GM12875 (cell line): ENCODE measurements at regions not wholly inside any gene's neighbourhood (a gene's known extent, or its start where the extent isn't known, plus 50 kb on each side); places are given as distances from the start of the nearest gene placed in this dataset.

ENCODE experiments used
- H3K4me3 ChIP-seq: one replicate; pipeline ENCODE4 v1.5.1; 2011; ENCODE audit warnings: low read depth, low read length, control low read depth
- TF ChIP-seq, protein P1 (sequence below): IDR thresholded peaks from 2 replicates; pipeline ENCODE4 v1.5.1; 2011; ENCODE audit warnings: low read depth, mild to moderate bottlenecking, control low read depth, inconsistent platforms, low read length, moderate library complexity, borderline replicate concordance; ENCODE audit not compliant: insufficient read depth

DNA sequence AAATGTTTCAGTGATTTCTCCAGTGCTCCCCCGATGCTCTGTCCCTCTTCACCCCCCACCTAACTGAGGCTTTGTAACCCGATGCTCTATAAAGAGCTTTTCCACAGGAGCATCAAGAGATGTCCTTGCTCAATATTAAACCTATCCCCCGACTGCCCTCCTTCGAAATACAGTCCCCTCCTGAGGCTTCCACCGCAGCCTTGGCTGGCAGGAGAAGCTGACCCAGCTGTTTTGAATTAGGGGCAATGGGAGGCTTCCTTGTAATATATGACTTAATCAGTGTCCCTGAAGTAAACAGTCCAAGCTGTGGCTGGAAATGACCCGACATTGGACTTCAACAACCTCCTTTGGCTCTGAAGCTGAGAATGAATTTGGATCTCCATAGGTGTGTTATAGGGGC lies 62.4 kb downstream of the TMEM30B start:
- TF ChIP-seq, protein P1, sequence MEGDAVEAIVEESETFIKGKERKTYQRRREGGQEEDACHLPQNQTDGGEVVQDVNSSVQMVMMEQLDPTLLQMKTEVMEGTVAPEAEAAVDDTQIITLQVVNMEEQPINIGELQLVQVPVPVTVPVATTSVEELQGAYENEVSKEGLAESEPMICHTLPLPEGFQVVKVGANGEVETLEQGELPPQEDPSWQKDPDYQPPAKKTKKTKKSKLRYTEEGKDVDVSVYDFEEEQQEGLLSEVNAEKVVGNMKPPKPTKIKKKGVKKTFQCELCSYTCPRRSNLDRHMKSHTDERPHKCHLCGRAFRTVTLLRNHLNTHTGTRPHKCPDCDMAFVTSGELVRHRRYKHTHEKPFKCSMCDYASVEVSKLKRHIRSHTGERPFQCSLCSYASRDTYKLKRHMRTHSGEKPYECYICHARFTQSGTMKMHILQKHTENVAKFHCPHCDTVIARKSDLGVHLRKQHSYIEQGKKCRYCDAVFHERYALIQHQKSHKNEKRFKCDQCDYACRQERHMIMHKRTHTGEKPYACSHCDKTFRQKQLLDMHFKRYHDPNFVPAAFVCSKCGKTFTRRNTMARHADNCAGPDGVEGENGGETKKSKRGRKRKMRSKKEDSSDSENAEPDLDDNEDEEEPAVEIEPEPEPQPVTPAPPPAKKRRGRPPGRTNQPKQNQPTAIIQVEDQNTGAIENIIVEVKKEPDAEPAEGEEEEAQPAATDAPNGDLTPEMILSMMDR: no peak
- H3K4me3 ChIP-seq: no peak overlapping the region

DNA sequence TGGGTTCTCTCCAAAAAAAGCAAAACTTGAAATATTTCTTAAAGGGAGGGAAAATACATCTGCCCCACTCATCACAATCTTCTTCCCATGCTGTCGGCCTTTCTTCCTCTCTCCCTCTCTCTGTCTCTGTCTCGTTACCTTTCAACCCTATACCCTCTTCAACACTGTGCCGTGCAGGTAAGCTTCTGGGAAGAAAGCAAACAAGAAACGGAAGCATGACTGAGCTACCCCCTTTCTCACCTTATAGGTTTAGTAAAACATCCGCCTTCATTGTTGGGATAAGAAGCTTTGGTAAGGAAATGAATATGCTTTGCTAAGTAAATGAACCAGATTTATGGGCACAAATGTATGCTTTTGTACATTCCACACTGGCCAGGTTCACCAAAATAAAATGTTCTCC lies 63.0 kb downstream of the TMEM30B start:
- no peak overlapping the region for H3K4me3 ChIP-seq
- TF ChIP-seq, protein P1: no peak

DNA sequence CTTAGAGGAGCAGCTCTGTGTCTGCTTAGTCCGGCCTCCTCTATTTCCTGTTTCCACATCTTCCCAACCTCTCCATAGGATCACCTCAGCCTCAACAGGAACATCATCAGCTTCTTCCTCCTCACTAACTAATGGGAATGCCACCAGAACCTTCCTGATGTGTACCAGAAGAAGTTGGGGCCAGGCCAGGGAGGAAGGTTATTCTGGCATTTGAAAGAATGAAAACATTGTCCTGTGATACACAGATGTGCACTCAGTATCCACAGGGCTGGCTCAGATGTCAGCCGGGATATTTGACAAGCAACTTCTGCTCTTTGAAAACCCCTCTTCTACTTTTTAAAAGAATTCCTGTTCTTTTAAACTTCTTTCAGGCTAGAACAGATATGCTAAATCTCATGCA lies 63.6 kb downstream of the TMEM30B start:
- no peak overlapping the region for H3K4me3 ChIP-seq
- TF ChIP-seq, protein P1: no peak

- no peak overlapping the region for H3K4me3 ChIP-seq
- TF ChIP-seq, protein P1: no peak
Observed at GRCh38 chr14:61215222-61216020, 65.7 kb downstream of the TMEM30B start.

DNA sequence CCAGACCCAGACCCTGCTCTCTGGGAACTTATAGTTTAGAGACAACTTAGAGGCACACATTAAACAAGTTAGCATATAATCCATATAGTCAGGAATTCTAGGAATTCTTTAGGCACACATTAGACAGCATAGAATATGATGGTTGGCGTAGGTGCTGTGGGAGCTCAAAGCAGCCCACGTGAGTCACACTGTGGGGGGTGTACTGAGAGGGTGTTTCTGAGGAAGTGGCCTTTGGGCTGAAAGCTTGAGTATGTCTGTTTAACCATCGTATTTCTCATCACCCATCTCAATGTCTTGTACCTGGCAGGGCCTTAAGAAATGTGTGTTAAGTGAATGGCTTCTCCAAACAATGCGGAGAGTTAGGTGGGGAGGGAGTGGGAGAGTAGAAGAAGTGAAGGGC lies 67.2 kb downstream of the TMEM30B start:
- TF ChIP-seq, protein P1: no peak
- H3K4me3 ChIP-seq: no peak overlapping the region

- TF ChIP-seq, protein P1: no peak
- H3K4me3 ChIP-seq: no peak overlapping the region
Observed at GRCh38 chr14:61213191-61213621, 67.9 kb downstream of the TMEM30B start.

DNA sequence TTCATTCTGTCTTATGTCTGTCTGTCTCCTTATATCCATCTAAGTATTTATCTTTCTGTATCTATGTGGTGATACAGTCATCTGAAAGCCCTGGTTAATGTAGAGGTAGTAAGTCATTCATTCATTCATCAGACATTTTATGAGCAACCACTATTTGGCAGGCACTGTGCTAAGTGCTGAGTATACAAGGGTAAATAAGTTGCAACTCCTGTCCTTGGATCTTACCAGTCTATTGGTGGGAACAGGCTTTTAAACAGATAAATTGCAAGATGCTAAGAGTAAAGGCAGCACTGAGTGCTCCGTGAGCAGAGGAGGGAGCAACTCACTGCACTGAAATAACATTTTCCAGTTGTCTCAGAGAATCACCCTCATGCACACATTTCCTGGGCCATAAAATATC lies 68.6 kb downstream of the TMEM30B start:
- H3K4me3 ChIP-seq: no peak overlapping the region
- TF ChIP-seq, protein P1: no peak
